Progenitor cell of endocrine pancreas (in vitro differentiated cells): ENCODE measurements at regions not wholly inside any gene's neighbourhood (a gene's known extent, or its start where the extent isn't known, plus 50 kb on each side); places are given as distances from the start of the nearest gene placed in this dataset.

ENCODE experiments used
- DNase-seq: peaks from one replicate; pipeline ENCODE4 v3.0.0; 2021; ENCODE audit warnings: low spot score; ENCODE audit not compliant: unreplicated experiment
- H3K27ac Mint-ChIP-seq: 2 replicates; pipeline ENCODE4 v1.8.0; 2021; ENCODE audit warnings: mild to moderate bottlenecking, moderate library complexity, mixed read lengths
- H3K27me3 Mint-ChIP-seq: 2 replicates; pipeline ENCODE4 v1.8.0; 2021; ENCODE audit warnings: mixed read lengths
- H3K36me3 Mint-ChIP-seq: 2 replicates; pipeline ENCODE4 v1.8.0; 2022; ENCODE audit warnings: mixed read lengths; ENCODE audit not compliant: insufficient read depth
- H3K4me1 Mint-ChIP-seq: 2 replicates; pipeline ENCODE4 v1.8.0; 2021; ENCODE audit warnings: low read depth, mixed read lengths
- H3K4me3 Mint-ChIP-seq: 2 replicates; pipeline ENCODE4 v1.8.0; 2021; ENCODE audit warnings: low read depth, mild to moderate bottlenecking, moderate library complexity, mixed read lengths
- H3K9me3 Mint-ChIP-seq: 2 replicates; pipeline ENCODE4 v1.8.0; 2021; ENCODE audit warnings: low read depth, mixed read lengths
- CTCF ChIP-seq: fragments of 200-600 bp; sonication (generic); IDR thresholded peaks from one replicate; pipeline ENCODE4 v1.5.0; 2021; ENCODE audit warnings: antibody characterized with exemption, mild to moderate bottlenecking; ENCODE audit not compliant: unreplicated experiment

- Mint-ChIP-seq H3K4me3 (no peak overlapping the region), H3K27ac (no peak overlapping the region), H3K4me1 (peaks cover 3% of the 10 kb centered on the region), H3K9me3 (peaks cover 18% of the 10 kb centered on the region), H3K27me3 (no peaks in the 10 kb centered on the region), H3K36me3 (no peaks in the 10 kb centered on the region)
- no peak for TF ChIP-seq CTCF
- DNase-seq, result no peak
These were observed 200.7 kb upstream of the NPSR1 start for GRCh38 chr7:34457329-34457728.

GRCh38 chr7:34463830-34464229 is 194.2 kb upstream of the NPSR1 start:
- no peak overlapping the region for H3K27ac Mint-ChIP-seq
- no peaks in the 10 kb centered on the region for H3K4me1 Mint-ChIP-seq
- H3K36me3 Mint-ChIP-seq, result no peaks in the 10 kb centered on the region
- peaks cover 21% of the 10 kb centered on the region for H3K9me3 Mint-ChIP-seq
- H3K4me3 Mint-ChIP-seq, result no peak overlapping the region
- H3K27me3 Mint-ChIP-seq, result no peaks in the 10 kb centered on the region
- no peak for TF ChIP-seq CTCF
- no peak for DNase-seq

- H3K36me3 Mint-ChIP-seq, result no peaks in the 10 kb centered on the region
- peaks cover 14% of the 10 kb centered on the region for H3K9me3 Mint-ChIP-seq
- DNase-seq, result no peak
- no peaks in the 10 kb centered on the region for H3K4me1 Mint-ChIP-seq
- H3K4me3 Mint-ChIP-seq, result no peak overlapping the region
- no peak overlapping the region for H3K27ac Mint-ChIP-seq
- no peak for TF ChIP-seq CTCF
- no peaks in the 10 kb centered on the region for H3K27me3 Mint-ChIP-seq
These were observed 186.2 kb upstream of the NPSR1 start for GRCh38 chr7:34471844-34472243.

GRCh38 chr7:34486371-34486770 is 171.6 kb upstream of the NPSR1 start:
- H3K27me3 Mint-ChIP-seq, result peaks cover 15% of the 10 kb centered on the region
- no peaks in the 10 kb centered on the region for H3K36me3 Mint-ChIP-seq
- no peak overlapping the region for H3K4me3 Mint-ChIP-seq
- H3K27ac Mint-ChIP-seq, result no peak overlapping the region
- no peaks in the 10 kb centered on the region for H3K9me3 Mint-ChIP-seq
- no peak for TF ChIP-seq CTCF
- H3K4me1 Mint-ChIP-seq, result peaks cover 5% of the 10 kb centered on the region
- no peak for DNase-seq

GRCh38 chr7:34487391-34488115 is 170.5 kb upstream of the NPSR1 start:
- Mint-ChIP-seq H3K9me3 (no peaks in the 10 kb centered on the region), H3K27ac (no peak overlapping the region), H3K36me3 (no peaks in the 10 kb centered on the region), H3K4me1 (no peaks in the 10 kb centered on the region), H3K27me3 (peaks cover 14% of the 10 kb centered on the region), H3K4me3 (no peak overlapping the region)
- TF ChIP-seq CTCF, result no peak
- DNase-seq, result no peak
